ENCODE measurements at regions not wholly inside any gene's neighbourhood (a gene's known extent, or its start where the extent isn't known, plus 50 kb on each side); places are given as distances from the start of the nearest gene placed in this dataset.

- DNase-seq (ENCODE audit: low read depth, low spot score) (no peak), ATAC-seq (no peak), FAIRE-seq (no peak)
- Histone ChIP-seq H3K27me3 (replicated peaks in 1 of 2; ENCODE audit: control insufficient read depth in 2 of 2, insufficient read depth in 2 of 2, low read length in 1 of 2) (no peaks in the 10 kb centered on the region), H2AFZ (ENCODE audit: control insufficient read depth, low read depth, low read length) (no peak overlapping the region), H3K9me3 (replicated peaks; ENCODE audit: control insufficient read depth, insufficient read depth, low read length) (no peaks in the 10 kb centered on the region), H3K36me3 (ENCODE audit: control insufficient read depth in 2 of 2, insufficient read depth in 2 of 2, low read length in 1 of 2) (no peaks in the 10 kb centered on the region), H3K4me1 (ENCODE audit: control insufficient read depth, insufficient read depth, low read length) (no peaks in the 10 kb centered on the region), H4K20me1 (ENCODE audit: control insufficient read depth, insufficient read depth) (no peaks in the 10 kb centered on the region), H3K9ac (ENCODE audit: control insufficient read depth, insufficient read depth, low read length) (no peak overlapping the region), H3K4me2 (ENCODE audit: control insufficient read depth, insufficient read depth) (no peak overlapping the region), H3K4me3 (no peak overlapping the region), H3K27ac (ENCODE audit: control insufficient read depth, insufficient read depth) (no peak overlapping the region), H3K79me2 (ENCODE audit: control insufficient read depth, insufficient read depth, low read length) (no peaks in the 10 kb centered on the region)
- ChIA-PET RAD21 (ENCODE audit: unreplicated experiment) (no interaction called here), POLR2A (no interaction called here), CTCF (interaction anchor here (0.6 kb wide), 1 partner anchor 13 kb away, joined by 3 read pairs; no protein-coding TSS in a partner anchor), SMC1A (ENCODE audit: uncharacterized antibody, unreplicated experiment) (interaction anchor here (1.2 kb wide), 1 partner anchor 41 kb away, joined by 3 read pairs; no protein-coding TSS in a partner anchor)
- intact Hi-C loops (cut with micrococcal nuclease; ENCODE audit: unreplicated experiment) = no loop called here
- TF ChIP-seq POLR2AphosphoS5 (IDR thresholded peaks at IDR 0.05; ENCODE audit: low read length) (no peak), MTA3 (IDR thresholded peaks at IDR 0.05; ENCODE audit: borderline replicate concordance, low read length) (no peak), SPI1 (IDR thresholded peaks at IDR 0.05; ENCODE audit: borderline replicate concordance, insufficient read depth, low read depth, low read length) (no peak), CTCF (IDR thresholded peaks at IDR 0.05 in 2 of 3, conservative IDR thresholded peaks at IDR 0.05 in 1 of 3; ENCODE audit: control insufficient read depth in 2 of 3, extremely low read depth in 1 of 3, insufficient read depth in 1 of 3, low read depth in 3 of 3, low read length in 3 of 3) (no peak), RUNX3 (IDR thresholded peaks at IDR 0.05; ENCODE audit: low read length) (no peak), LARP7 (IDR thresholded peaks at IDR 0.05) (no peak), ETV6 (conservative IDR thresholded peaks at IDR 0.05 in 1 of 2, IDR thresholded peaks at IDR 0.05 in 1 of 2; ENCODE audit: borderline replicate concordance in 1 of 2, low read depth in 1 of 2) (no peak), GABPA (IDR thresholded peaks at IDR 0.05; ENCODE audit: low read depth) (no peak), TCF3 (IDR thresholded peaks at IDR 0.05; ENCODE audit: borderline replicate concordance, insufficient read depth, low read depth, low read length) (no peak), NFIC (IDR thresholded peaks at IDR 0.05; ENCODE audit: low read depth, low read length) (no peak), BMI1 (IDR thresholded peaks at IDR 0.05; ENCODE audit: borderline replicate concordance) (no peak)
- TF ChIP-seq, protein P1, sequence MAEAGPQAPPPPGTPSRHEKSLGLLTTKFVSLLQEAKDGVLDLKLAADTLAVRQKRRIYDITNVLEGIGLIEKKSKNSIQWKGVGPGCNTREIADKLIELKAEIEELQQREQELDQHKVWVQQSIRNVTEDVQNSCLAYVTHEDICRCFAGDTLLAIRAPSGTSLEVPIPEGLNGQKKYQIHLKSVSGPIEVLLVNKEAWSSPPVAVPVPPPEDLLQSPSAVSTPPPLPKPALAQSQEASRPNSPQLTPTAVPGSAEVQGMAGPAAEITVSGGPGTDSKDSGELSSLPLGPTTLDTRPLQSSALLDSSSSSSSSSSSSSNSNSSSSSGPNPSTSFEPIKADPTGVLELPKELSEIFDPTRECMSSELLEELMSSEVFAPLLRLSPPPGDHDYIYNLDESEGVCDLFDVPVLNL (IDR thresholded peaks at IDR 0.05; ENCODE audit: low read depth, low read length) = no peak
- in situ Hi-C loops (cut with MboI) = no loop called here
- no TSS peak for BruUV-seq (replicated peaks)
- 48% methylated on average over 3 of the region's 3 CpGs for WGBS (ENCODE audit: insufficient coverage, insufficient replicate concordance, low lambda C conversion rate, missing lambda C conversion rate)
These were observed 633.8 kb downstream of the SEMA5A start for GRCh38 chr5:8912106-8912505.

Measured in GM12878 (cell line).